Mesenchymal stem cell (in vitro differentiated cells and primary cell): ENCODE measurements at regions not wholly inside any gene's neighbourhood (a gene's known extent, or its start where the extent isn't known, plus 50 kb on each side); places are given as distances from the start of the nearest gene placed in this dataset.
"Not testable (repeated sequence)": the region's sequence is repeated elsewhere in the genome, so short reads cannot be mapped to it uniquely, and the experiment has no call there.

Source experiments
- DNase-seq: peaks from one replicate; pipeline ENCODE4 v3.0.0-alpha.2; 2013
- H2AFZ ChIP-seq: one replicate; pipeline ENCODE4 v1.6.1; 2013; ENCODE audit warnings: low read depth, mild to moderate bottlenecking, control low read depth, inconsistent platforms, low read length, moderate library complexity
- H2AK5ac ChIP-seq: 2 replicates; pipeline ENCODE4 v1.6.1; 2013; ENCODE audit warnings: low read length, moderate library complexity, mild to moderate bottlenecking, inconsistent platforms; ENCODE audit not compliant: severe bottlenecking
- H2BK120ac ChIP-seq: one replicate; pipeline ENCODE4 v1.6.1; 2013; ENCODE audit warnings: low read depth, mild to moderate bottlenecking, inconsistent platforms, low read length, moderate library complexity
- H2BK12ac ChIP-seq, 2 experiments: one replicate each; pipeline ENCODE4 v1.6.1; 2013; ENCODE audit warnings: inconsistent platforms in 2 of 2, low read length in 2 of 2, mild to moderate bottlenecking in 2 of 2, moderate library complexity in 2 of 2, control low read depth in 1 of 2
- H2BK15ac ChIP-seq: one replicate; pipeline ENCODE4 v1.6.1; 2013; ENCODE audit warnings: mild to moderate bottlenecking, low read depth, inconsistent platforms; ENCODE audit not compliant: poor library complexity, severe bottlenecking
- H2BK5ac ChIP-seq: 2 replicates; pipeline ENCODE4 v1.6.1; 2013; ENCODE audit warnings: low read depth, mild to moderate bottlenecking, low read length, control low read depth, inconsistent platforms; ENCODE audit not compliant: poor library complexity, severe bottlenecking
- H3K14ac ChIP-seq, 2 experiments: one replicate each; pipeline ENCODE4 v1.6.1; 2013; ENCODE audit warnings: inconsistent platforms in 2 of 2, low read length in 2 of 2, control low read depth in 1 of 2, mild to moderate bottlenecking in 1 of 2, moderate library complexity in 1 of 2
- H3K18ac ChIP-seq, 2 experiments: one replicate each; pipeline ENCODE4 v1.6.1; 2013; ENCODE audit warnings: inconsistent platforms in 2 of 2, low read length in 2 of 2, control low read depth in 1 of 2, low read depth in 1 of 2, mild to moderate bottlenecking in 1 of 2
- H3K23ac ChIP-seq, 2 experiments: one replicate each; pipeline ENCODE4 v1.6.1; 2013; ENCODE audit warnings: inconsistent platforms in 2 of 2, low read length in 2 of 2, mild to moderate bottlenecking in 2 of 2, moderate library complexity in 2 of 2, control low read depth in 1 of 2
- H3K27ac ChIP-seq: 2 replicates; pipeline ENCODE4 v1.5.1; 2013; ENCODE audit warnings: mild to moderate bottlenecking, moderate library complexity, low read length, control low read depth, inconsistent platforms; ENCODE audit not compliant: poor library complexity, severe bottlenecking
- H3K27me3 ChIP-seq, 2 experiments: 2 replicates each; pipeline versions ENCODE4 v1.6.1 to v1.7.0; 2013; ENCODE audit warnings: low read length in 2 of 2, mild to moderate bottlenecking in 2 of 2, moderate library complexity in 2 of 2, control low read depth in 1 of 2, inconsistent platforms in 1 of 2; ENCODE audit not compliant: control insufficient read depth in 1 of 2, insufficient read depth in 1 of 2
- H3K36me3 ChIP-seq, 2 experiments: 2 replicates each; pipeline versions ENCODE4 v1.6.1 to v1.7.0; 2013; ENCODE audit warnings: low read length in 2 of 2, control low read depth in 1 of 2, inconsistent platforms in 1 of 2, low read depth in 1 of 2, mild to moderate bottlenecking in 1 of 2; ENCODE audit not compliant: insufficient read depth in 2 of 2, control insufficient read depth in 1 of 2
- H3K4ac ChIP-seq, 2 experiments: one replicate each; pipeline ENCODE4 v1.6.1; 2013; ENCODE audit warnings: inconsistent platforms in 2 of 2, low read length in 2 of 2, mild to moderate bottlenecking in 2 of 2, moderate library complexity in 2 of 2, control low read depth in 1 of 2, low read depth in 1 of 2
- H3K4me1 ChIP-seq: 2 replicates; pipeline ENCODE4 v1.6.1; 2013; ENCODE audit warnings: low read depth, low read length, control low read depth; ENCODE audit not compliant: control insufficient read depth, insufficient read depth
- H3K4me2 ChIP-seq: 2 replicates; pipeline ENCODE4 v1.6.1; 2013; ENCODE audit warnings: low read length, mild to moderate bottlenecking, inconsistent platforms; ENCODE audit not compliant: poor library complexity, severe bottlenecking
- H3K4me3 ChIP-seq, 2 experiments: 2 replicates each; pipeline versions ENCODE4 v1.5.1 to v1.7.0; 2013; ENCODE audit warnings: low read length in 2 of 2, mild to moderate bottlenecking in 2 of 2, control low read depth in 1 of 2, low read depth in 1 of 2; ENCODE audit not compliant: insufficient read depth in 1 of 2
- H3K79me1 ChIP-seq: replicated peaks from 2 replicates; pipeline ENCODE4 v1.6.1; 2013; ENCODE audit warnings: mild to moderate bottlenecking, control low read depth, low read length, inconsistent platforms; ENCODE audit not compliant: poor library complexity, severe bottlenecking
- H3K9ac ChIP-seq: 2 replicates; pipeline ENCODE4 v1.7.0; 2013; ENCODE audit warnings: mild to moderate bottlenecking, low read length, moderate library complexity
- H3K9me3 ChIP-seq: 2 replicates; pipeline ENCODE4 v1.7.0; 2013; ENCODE audit warnings: mild to moderate bottlenecking, low read length; ENCODE audit not compliant: control insufficient read depth
- H4K8ac ChIP-seq: one replicate; pipeline ENCODE4 v1.6.1; 2013; ENCODE audit warnings: inconsistent platforms, mild to moderate bottlenecking, low read length, moderate library complexity
- H4K91ac ChIP-seq: one replicate; pipeline ENCODE4 v1.6.1; 2013; ENCODE audit warnings: mild to moderate bottlenecking, low read length, inconsistent platforms
- WGBS: methylation state at CpG from one replicate; pipeline ENCODE4 v1.1.7; 2013; ENCODE audit warnings: mixed read lengths; 5-methylcytosine and 5-hydroxymethylcytosine counted together

GRCh38 chr2:389985-390384, 102.1 kb upstream of the ALKAL2 start:
- not testable (repeated sequence) for H3K4me2 ChIP-seq, H3K14ac ChIP-seq, H2BK5ac ChIP-seq, H2AFZ ChIP-seq, H3K18ac ChIP-seq, H3K36me3 ChIP-seq, DNase-seq, H3K9ac ChIP-seq, H3K9me3 ChIP-seq, H2AK5ac ChIP-seq, H2BK120ac ChIP-seq, H3K23ac ChIP-seq, H4K8ac ChIP-seq, H3K4ac ChIP-seq, H3K79me1 ChIP-seq, H2BK12ac ChIP-seq, H3K27me3 ChIP-seq, H2BK15ac ChIP-seq, H3K4me3 ChIP-seq, H3K27ac ChIP-seq, H4K91ac ChIP-seq
- WGBS = 92% methylated on average over 15 of the region's 15 CpGs
- H3K4me1 ChIP-seq = peaks cover 26% of the 10 kb centered on the region

- not testable (repeated sequence) for H3K14ac ChIP-seq, H2AK5ac ChIP-seq, DNase-seq, H3K36me3 ChIP-seq, H3K9ac ChIP-seq, H2BK5ac ChIP-seq, H2AFZ ChIP-seq, H3K4me2 ChIP-seq, H3K27ac ChIP-seq, H3K79me1 ChIP-seq, H2BK12ac ChIP-seq, H3K23ac ChIP-seq, H2BK15ac ChIP-seq, H3K18ac ChIP-seq, H3K4ac ChIP-seq, H3K9me3 ChIP-seq, H4K91ac ChIP-seq, H2BK120ac ChIP-seq, H3K27me3 ChIP-seq, H4K8ac ChIP-seq, H3K4me3 ChIP-seq
- H3K4me1 ChIP-seq = peaks cover 17% of the 10 kb centered on the region
- WGBS = 97% methylated on average over 24 of the region's 24 CpGs
Observed at GRCh38 chr2:388752-389151, 100.9 kb upstream of the ALKAL2 start.

DNA sequence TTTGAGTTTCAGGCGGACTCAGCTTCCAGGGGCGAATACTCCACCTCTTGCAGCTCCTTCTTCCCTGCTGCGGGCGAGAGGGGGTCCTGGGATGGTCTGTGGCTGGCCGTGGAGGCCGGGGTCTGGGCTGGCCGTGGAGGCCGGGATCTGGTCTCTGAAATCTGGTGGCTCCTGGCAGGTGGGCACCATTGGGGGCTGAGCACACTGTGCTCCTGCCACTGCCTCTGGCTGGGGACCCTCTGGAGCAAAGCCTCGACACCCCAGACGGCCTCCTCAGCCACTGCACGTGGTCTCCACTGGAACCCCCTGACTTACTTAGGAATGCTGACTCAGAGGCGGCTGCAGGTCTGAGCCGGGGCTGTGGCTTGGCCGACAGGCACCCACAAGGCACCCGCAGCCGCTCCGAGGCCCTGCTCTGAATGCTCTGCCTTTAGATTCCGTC, 100.1 kb upstream of the ALKAL2 start:
- WGBS = 80% methylated on average over 18 of the region's 18 CpGs
- no peak for DNase-seq

GRCh38 chr2:386406-387103, 98.7 kb upstream of the ALKAL2 start:
- H2AK5ac ChIP-seq = no peak overlapping the region

More for the DNA sequence above, 100.1 kb upstream of the ALKAL2 start:
- H3K79me1 ChIP-seq = no peaks in the 10 kb centered on the region
- no peak overlapping the region for H3K9ac ChIP-seq
- H4K8ac ChIP-seq = no peak overlapping the region
- no peak overlapping the region for H3K23ac ChIP-seq
- no peaks in the 10 kb centered on the region for H3K36me3 ChIP-seq
- H3K14ac ChIP-seq = no peak overlapping the region
- peaks cover 11% of the 10 kb centered on the region for H3K4me1 ChIP-seq
- no peak overlapping the region for H4K91ac ChIP-seq
- no peak overlapping the region for H2BK15ac ChIP-seq
- no peak overlapping the region for H2BK12ac ChIP-seq
- peaks cover 3% of the 10 kb centered on the region for H3K9me3 ChIP-seq
- H3K4ac ChIP-seq = no peak overlapping the region
- H2AK5ac ChIP-seq = no peak overlapping the region
- H3K27me3 ChIP-seq = peaks cover 0 to 4% of the 10 kb centered on the region in 2 experiments
- no peak overlapping the region for H3K4me3 ChIP-seq
- H3K18ac ChIP-seq = no peak overlapping the region
- H2BK5ac ChIP-seq = no peak overlapping the region
- H3K4me2 ChIP-seq = no peak overlapping the region
- H2BK120ac ChIP-seq = no peak overlapping the region
- no peak overlapping the region for H3K27ac ChIP-seq
- no peak overlapping the region for H2AFZ ChIP-seq

More at GRCh38 chr2:386406-387103, 98.7 kb upstream of the ALKAL2 start:
- Histone ChIP-seq H3K27ac (no peak overlapping the region), H3K79me1 (no peaks in the 10 kb centered on the region), H2BK15ac (no peak overlapping the region), H4K8ac (no peak overlapping the region), H3K4me2 (no peak overlapping the region), H3K14ac (no peak overlapping the region), H2BK5ac (no peak overlapping the region), H3K27me3 (no peaks in the 10 kb centered on the region), H3K4ac (no peak overlapping the region), H4K91ac (no peak overlapping the region), H2AFZ (no peak overlapping the region), H2BK12ac (no peak overlapping the region), H3K36me3 (no peaks in the 10 kb centered on the region), H3K4me3 (no peak overlapping the region), H2BK120ac (no peak overlapping the region), H3K18ac (no peak overlapping the region), H3K23ac (no peak overlapping the region), H3K4me1 (peaks cover 2% of the 10 kb centered on the region), H3K9ac (no peak overlapping the region), H3K9me3 (peaks cover 3% of the 10 kb centered on the region)
- 69% methylated on average over 9 of the region's 10 CpGs for WGBS
- DNase-seq = no peak
